Left hindlimb (tissue), 1 donor: ENCODE measurements at regions not wholly inside any gene's neighbourhood (a gene's known extent, or its start where the extent isn't known, plus 50 kb on each side); places are given as distances from the start of the nearest gene placed in this dataset.

ENCODE experiments used
- DNase-seq: peaks from one replicate; pipeline ENCODE4 v3.0.0-alpha.2; 2018

DNA sequence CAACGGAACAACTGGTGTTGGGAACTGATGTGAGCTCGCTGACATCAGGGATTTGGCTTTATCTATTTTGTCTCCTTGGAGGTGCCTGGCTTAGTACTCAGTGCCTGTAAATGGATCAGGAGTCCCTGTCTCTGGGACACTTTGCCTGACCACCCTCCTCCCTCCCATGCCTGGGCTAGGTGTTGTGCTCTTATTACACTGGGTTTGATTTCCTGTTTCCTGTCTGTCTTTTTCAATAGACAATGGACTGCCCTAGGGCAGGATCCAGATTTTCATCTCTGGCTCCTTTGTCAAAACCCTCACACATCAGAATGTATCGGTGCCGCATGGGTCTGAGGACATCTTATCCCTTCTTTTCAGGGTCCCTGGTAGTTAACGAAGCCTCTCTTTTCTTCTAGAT, 223.6 kb upstream of the ASIC2 start:
- DNase-seq = no peak

DNA sequence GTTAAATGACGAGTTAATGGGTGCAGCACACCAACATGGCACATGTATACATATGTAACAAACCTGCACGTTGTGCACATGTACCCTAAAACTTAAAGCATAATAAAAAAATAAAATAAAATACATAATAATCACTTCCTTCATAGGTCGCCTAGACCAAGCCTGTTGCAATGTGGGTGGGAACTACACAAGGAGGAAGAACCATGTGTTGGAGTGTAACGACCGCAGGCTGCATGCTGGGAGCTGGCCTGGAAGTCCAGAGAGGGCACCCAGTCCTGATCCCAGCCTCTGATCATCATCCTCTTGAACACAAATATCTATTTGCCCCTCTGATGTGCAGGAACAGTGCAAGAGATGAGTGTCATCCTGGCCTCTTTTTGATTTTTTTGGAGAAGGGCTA, 224.7 kb upstream of the ASIC2 start:
- no peak for DNase-seq

DNA sequence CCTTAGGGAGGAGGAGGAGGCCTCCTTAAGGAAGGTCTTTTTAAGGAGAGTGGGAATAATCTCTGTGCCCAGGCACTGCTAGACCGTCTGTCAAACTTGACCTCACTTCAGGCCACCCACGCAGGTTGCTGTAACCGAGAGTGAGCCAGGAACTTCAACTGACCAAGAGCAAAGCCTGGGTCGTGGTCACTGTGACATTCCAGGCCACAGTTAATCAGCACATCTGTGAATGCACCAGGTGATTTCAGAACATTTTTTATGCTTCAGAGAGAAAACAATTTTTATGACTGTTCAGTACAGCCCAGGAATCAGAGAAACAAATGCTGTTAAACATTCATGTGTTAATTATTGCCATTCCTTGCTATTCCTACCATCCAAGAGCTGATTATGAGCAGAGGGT, 226.6 kb upstream of the ASIC2 start:
- no peak for DNase-seq

DNA sequence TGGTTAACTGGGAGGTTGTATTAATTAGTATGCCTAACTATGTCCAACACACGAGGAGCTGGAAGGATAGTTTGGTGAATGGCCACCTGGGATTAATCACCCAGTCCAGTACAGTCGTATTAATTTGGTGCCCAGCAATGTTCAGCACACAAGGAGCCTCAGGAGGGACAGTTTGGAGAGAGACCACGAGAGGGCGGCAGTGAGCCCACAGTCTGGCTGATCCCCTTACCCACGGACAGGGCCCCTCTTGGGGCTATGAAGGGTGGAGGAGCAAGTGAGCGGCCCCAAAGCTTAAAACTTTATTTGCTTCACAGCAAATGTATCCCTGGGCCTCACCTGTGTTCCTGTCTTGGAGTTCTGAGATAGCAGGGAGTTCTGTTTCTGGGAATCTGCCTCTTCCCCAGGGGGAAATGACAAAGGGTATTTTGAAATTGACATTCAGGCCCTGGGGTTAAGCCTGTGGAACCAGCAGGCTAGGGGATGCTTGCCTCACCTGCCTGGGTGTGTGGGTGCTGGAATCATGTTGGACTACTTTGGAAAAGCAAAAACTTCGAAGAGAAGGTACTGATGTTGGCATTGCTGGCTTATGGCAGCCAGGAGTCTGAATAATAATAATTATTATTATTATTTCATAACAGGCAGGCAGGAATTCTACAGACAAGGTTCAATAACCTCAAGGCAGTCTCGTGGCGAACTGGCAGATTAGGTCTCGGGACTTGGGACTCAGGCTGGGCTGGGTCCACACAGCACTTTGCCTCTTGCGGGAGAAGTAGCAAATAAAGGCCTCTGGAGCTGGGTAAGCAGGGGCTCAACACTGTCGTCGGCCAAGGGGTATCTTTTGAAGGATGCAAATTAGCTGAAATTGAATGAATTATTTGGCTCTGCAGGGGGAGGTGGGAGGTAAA, 227.6 kb upstream of the ASIC2 start:
- no peak for DNase-seq

DNA sequence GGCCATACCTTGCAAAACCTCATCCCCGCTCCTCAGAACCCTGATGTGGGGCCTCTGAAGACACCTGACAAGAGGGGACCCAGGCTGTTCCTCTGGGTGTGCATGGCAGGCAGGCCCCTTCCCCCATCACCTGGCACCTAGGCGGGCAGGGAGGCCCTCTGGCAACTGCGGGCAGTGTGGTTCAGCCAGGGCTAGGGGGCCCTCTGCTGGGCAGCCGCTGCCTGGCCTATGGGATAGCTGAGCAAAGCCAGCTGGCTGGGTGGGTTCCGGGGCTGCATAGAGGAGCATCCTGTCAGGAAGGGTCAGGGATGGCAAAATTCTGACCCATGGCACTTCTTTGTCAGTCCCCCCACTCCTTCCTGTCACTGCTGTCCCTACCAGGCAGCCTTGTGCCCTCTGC, 228.7 kb upstream of the ASIC2 start:
- DNase-seq = no peak

DNA sequence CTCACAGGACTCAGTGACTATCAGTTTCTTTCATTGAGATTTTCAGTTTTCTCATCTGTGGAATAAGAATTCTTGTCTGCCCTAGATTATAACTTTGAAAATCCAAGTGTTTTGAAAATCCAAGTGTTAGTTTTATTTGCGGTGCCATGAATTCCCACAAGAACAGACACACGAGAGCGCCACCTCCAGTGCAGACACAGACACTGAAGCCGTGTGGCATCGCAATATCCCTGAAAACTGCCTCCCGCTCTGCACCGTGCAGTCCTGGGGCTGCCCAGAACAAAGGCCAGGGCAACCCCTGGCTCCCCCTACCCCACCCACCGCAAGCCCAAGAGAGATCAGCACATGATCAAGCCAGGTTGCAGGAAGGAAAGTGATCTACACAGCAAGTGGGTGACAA, 229.5 kb upstream of the ASIC2 start:
- no peak for DNase-seq

DNA sequence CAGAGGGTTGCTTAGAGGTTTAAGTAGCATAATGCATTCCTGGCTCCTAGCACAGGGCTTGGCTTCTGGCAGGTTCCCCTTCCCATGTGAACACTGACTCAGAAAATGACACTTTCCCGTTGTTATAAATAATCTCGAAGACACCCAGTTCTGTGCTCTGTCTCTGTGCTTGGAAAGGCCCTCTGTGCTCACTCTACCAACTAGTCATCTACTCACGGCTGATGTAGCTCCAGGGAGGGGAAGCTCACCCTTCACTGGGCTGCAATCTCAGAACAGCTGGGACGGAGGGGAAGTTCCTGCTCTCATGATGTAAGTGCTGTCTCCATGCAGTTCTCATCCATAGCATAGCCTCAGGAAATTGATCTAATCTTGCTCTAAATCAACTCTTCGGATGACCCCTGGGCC, 230.5 kb upstream of the ASIC2 start:
- DNase-seq = no peak

DNA sequence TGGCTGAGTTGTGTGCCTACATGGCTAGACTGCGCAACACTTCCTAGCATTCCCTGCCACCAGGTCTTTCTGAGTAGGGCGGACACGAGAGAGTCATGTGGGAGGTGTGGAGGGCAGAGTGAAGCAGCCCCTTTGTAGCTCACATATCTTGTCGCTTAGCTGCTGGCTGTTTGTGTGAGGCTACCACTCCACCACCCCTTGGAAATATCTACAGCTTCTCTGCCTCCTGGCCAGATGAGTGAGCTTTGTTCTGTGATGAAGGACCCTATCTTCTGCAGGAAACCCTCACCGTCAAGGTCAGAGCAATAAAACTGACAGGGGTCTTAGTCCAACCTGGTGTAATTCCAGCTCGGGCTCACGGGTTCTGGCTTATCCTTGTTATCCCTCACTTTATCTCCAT, 232.1 kb upstream of the ASIC2 start:
- DNase-seq = no peak

DNA sequence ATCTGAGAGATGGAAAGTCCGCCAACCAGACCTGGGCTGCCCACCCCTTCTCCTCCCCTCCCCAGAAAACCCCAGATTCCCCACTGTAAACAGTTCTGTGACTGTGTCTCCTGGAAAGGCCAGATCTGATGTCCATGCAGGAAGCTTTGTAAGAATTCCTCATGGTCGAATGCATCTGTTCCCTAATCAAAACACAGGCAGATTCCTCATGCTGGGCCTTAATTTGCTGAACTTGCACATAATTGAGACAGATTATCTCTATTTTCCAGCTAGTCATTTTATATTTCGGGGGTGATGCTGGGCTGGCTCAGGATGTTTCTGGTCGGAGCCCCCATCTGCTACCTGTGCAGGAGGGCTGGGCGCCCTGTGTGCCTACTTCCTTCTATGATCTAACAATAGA, 233.6 kb upstream of the ASIC2 start:
- DNase-seq = no peak

DNA sequence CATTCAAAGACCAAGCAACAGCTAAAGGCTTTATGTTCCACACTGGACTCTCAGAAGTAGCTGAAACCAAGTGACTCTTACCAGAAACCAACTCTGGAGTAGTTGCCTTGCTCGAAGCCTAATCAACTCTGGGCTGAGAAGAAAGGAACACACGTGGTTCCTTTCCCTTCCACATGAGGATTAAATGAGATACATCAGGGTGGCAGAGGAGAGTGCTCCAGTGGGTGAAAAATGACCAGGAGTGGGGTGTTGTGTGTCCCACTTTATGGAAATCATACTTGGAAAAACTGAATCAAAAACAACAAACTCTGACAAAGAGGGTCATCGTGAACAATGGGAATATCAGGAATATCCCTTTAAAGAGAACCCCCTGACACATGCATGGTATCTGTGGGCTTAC, 234.2 kb upstream of the ASIC2 start:
- no peak for DNase-seq

DNA sequence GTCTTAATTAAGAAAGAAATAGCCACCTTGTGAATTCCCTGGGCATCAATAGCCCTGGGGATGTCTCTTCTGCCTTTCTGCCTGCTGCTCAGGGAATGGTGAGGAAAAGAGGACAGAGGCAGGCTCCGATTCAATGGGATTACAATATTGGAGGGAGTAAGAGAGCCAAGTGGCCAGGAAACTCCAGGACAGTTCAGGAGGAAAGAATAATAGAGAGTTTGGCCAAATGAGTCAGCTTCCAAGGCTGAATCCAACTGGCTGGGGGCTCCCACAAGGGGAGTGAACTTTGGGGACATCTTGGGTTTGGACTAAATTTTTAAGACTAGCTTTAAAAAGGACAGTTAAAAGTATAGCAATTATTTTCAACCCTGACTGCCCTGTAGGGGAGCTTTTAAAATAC, 235.8 kb upstream of the ASIC2 start:
- no peak for DNase-seq

DNA sequence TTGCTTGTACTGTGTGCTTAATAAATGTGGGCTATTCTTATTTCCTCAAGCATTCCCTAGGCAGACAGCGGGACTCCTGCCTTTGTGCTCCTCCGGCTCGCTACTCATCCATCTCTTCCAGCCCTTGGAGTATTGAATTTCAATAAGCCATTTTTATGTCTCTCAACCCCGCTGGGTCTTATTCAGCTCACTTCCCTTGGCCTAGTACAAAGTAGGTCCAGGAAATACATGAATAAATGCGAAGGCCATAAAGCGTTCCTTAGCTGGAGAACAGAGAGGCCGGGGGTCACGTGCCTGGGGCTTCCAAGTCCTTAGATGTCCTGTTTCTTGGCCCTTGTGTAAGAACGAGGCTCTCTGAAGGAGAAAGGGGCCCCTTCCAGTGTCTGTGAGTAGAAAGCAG, 236.7 kb upstream of the ASIC2 start:
- DNase-seq = no peak

DNA sequence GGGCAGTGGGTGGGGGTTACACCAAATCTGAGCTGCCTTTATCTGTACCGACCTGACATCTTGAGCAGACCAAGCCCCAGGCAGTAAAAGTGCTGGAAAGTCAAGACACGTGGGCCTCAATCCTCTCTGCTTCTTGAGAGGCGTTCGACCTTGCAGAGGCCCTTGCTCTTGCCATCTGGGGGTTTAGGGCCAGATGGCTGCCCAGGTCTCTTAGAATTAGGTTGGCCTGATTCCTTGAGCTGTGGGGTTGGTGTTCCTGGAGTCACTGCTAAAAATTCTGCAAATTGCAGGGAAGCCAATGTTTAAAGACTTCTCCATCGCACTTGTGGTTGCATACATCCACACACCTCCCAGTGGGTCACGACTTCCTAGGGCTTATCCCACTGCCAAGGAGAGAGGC, 238.2 kb upstream of the ASIC2 start:
- DNase-seq = no peak

DNA sequence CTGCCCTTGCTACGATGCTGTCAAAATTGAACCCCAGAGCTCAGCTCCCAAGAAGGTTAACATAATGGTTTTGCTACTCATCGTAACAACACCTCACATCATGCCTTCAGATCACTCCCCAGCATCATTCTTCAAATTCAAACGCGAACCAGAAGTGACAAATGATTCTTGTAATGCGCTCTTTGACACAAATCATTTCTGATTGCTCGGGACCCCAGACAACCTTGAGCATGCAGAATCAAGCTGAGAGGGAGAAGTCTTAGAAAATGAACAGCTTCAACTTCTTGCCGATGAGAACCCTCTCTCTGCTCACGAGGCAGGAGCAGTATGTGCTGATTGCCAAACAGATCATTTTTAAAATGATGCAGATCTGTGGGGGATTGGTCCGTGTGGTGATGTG, 241.0 kb upstream of the ASIC2 start:
- DNase-seq = no peak

DNA sequence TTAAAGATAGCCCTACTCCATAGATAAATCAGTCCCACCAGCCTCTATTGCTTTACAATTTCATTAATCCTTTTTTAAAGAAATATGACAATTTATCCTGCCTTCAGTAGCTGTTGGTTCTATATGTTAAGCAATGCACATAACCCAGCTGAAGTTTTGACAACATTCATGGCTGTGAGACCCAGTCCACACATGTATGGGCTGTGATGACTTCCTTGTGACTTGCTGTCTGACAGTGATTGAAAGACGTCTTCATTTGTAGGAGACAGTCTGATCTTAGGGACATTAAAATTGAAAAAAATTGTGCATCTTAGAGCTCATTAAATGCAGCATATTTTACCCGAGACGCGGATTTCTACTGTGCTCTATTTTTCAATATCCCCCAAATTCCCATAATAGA, 252.0 kb upstream of the ASIC2 start:
- no peak for DNase-seq

DNA sequence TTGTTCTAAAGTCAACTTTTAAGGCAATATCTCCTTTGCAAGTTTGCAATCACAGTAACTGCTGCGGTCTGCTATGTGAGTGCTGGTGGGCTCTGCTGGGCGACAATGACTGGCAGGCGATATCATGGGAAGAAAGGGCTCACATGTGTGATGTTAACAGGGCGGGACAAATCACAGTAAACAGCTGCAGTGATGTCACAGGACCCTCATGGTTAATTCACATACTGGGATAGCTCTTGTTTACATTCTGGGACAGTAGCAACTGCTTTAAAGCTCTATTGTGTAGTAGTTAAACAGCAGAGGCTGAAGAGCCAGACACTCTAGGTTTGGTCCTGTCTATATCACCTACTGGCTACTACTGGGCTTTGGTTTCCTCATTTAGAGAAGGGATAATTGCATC, 257.2 kb upstream of the ASIC2 start:
- DNase-seq = no peak

DNA sequence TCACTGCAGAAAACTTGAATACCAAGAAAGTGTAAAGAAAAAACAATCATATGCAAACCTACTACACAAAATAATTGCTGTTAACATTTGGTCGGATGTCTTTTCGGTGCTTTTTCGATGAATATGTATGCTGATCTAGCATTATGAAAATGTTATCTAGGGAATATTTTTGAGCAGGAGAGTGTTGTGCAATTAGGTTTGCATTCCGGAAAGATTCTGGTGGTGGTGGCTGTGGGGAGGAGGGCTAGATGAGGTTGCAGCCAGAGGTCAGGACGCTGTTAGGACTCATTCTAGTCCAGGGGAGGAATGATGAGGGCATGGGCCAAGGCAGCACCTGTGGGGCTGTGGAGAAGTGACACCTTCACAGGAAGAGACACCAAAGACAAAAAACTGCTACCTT, 258.0 kb upstream of the ASIC2 start:
- DNase-seq = no peak

DNA sequence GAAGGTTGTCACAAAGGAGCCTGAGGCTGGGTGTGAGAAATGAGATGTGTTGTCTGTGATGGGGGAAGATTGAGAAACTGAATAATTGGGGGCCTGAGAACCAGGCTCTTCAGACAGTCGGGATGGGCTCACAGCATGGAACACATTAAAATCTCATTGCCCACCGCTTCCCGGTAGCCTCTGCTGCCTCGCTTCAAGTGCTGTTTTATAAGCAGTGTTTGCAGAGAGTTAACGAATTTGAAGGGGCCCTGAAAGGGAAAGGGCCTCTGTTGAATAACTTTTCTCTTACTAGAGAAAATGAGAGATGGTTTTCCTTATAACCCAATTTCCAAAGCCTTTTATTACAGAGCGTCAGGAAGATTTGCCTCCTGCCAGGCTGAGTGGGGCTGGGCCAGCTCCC, 258.8 kb upstream of the ASIC2 start:
- DNase-seq = no peak

DNA sequence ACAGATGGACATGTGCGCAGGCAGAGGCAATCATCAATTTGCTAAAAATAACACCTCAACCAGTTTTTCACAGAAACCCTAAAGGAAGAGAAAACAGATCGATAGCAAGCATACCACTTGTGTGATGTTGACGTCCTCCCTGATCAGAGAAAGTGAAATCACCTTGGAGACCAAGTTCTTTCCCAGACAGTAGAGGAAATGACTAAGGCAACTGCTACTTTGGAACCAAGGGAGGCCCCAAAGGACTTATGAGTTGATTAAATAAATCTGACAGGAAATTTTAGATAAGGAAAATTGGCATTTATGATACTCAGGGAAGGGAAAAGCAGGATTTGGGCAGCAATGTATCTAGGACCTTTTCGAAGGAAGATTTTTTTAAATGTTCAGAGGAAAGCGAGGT, 267.1 kb upstream of the ASIC2 start:
- DNase-seq = no peak

DNA sequence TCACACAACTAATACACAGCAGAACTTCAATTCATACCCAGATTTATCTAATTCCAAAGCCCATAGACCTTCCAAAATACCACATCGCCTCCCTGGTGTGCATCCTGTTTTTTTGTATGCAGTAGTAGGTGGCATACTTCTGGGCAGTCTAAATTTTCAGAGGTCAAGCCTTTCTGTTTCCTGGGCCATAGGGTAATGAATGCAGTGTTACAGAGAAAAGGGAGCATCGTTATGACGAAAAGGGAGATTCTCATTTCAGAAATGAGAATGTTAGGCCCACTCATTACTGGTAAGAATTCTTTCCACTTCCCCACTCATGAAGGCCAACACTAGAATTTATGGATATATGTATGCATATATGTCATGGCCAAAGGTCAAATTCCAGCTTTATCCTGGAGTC, 267.8 kb upstream of the ASIC2 start:
- DNase-seq = no peak

DNA sequence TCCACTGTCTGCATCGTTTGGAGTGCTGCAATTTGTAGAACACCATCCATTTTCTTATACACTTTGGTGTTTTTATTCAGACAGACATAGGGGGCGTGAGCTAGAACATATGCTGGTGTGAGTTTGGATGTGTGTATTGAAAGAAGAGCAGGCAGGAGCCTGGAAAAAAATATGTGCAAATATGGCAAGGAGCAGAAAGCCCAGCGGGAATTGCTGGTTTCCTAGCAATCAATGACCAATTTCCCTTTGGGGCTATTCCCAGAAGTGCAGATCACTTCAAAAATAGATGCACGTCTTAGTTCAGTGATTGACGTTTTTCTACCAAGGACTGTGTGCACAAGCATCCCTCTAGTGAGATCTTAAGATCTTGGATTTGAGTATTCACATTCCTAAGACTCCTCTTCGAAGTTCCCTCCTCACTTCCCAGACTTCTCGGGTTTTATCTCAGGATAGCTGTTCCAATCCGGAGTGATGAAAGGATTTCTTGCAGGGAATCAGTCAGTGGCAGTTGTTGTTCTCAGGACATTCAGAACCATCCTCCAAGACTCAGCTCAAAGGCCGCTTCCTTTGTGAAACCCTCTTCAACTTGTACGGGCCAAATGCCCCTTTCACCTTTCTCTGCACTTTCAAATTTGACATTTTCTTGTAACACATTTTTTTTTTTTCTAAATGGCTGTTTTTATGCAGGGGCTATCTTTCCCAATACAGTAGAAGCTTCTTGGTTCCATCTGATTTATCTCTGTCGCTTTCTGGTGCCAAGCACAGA, 268.7 kb upstream of the ASIC2 start:
- DNase-seq = no peak

DNA sequence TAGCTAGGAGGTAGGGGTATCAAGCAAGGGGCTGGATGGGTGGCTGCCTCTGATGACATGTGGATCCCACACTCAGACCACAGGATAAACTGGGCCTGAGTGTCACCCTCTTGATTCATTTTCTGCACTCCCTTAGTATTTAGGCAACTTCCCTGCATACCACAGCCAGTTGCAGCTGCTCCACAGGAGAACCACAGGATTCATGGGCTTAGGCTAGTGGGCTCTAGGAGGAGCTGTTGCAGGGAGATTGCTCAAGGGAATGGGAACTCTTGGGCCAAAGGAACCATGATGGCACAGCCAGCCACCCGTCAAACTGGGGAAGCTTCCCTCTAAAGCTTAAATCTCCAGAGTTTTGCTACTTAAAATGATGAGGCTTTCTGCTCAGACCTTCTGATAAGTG, 269.7 kb upstream of the ASIC2 start:
- no peak for DNase-seq

DNA sequence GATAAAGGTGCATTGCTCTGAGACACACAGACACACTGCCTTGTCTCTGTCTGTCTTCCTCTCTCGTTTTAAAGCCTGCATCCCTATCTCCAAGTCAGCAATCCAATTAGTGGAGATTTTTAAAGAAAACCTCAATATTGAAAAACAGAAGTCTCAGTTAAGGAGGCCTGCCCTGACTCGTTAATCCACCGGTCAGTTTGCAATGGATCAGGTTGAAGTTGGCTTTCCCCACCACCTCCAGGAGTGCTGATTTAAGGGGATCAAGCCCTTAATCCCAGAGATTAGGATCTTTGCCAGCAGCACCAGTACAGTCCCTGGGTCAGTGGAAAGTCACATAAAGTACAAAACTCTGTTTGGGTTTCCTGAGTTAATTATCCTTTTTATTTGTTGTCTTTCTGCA, 271.1 kb upstream of the ASIC2 start:
- DNase-seq = no peak

DNA sequence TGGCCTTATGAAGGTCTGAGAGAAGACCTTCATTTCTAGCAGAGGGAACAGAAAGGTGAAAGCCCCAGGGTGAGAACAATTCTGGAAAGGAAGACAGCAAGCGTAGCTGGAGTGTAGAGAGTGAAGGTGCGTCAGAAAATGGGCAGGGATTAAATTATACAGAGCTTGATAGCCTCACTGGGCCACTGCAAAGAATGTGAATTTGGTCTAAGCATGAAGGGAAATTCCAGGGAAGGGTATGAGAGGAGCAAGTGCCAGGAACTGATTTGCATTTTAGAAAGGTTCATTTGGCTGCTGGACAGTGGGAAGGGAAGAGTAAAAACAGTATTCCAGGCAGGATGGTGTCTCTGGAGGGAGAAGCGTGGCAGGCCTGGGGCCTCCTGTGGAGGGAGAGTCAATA, 274.1 kb upstream of the ASIC2 start:
- no peak for DNase-seq

DNA sequence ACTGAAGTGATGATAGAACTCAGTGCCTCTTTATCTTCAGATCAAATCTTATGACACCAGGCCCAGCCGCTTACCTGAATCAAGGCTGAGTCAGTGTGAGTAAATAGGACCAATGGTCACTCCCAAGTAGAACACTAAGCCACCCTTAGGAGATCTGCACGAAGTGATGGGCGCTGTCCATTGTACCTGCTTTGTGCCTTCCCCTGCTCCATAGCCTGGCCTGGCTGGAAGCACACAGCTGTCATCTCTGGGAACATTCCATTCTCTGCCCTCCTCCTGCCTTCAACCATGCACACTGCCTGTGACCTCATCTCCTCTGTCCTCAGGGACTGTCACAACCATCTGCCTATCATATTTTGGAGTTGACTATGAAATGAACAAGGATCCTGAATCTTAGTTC, 279.5 kb upstream of the ASIC2 start:
- no peak for DNase-seq
